GM23248 (cell line): ENCODE measurements at regions not wholly inside any gene's neighbourhood (a gene's known extent, or its start where the extent isn't known, plus 50 kb on each side); places are given as distances from the start of the nearest gene placed in this dataset.

Experiments used
- DNase-seq: peaks from one replicate; pipeline ENCODE4 v3.0.0-alpha.2; 2015
- H2AFZ ChIP-seq: fragments of 200-600 bp; sonication (generic); 2 replicates; pipeline ENCODE4 v1.6.1; 2016; ENCODE audit warnings: antibody characterized with exemption
- H3F3A ChIP-seq: fragments of 200-600 bp; sonication (generic); 2 replicates; pipeline ENCODE4 v1.6.1; 2016; ENCODE audit warnings: mild to moderate bottlenecking, antibody characterized with exemption, mixed run types; ENCODE audit not compliant: insufficient read depth
- H3K27ac ChIP-seq: fragments of 200-600 bp; sonication (generic); 2 replicates; pipeline ENCODE4 v1.5.1; 2016; ENCODE audit warnings: mild to moderate bottlenecking
- H3K27me3 ChIP-seq: fragments of 200-600 bp; sonication (generic); replicated peaks from 2 replicates; pipeline ENCODE4 v1.6.1; 2016; ENCODE audit warnings: mild to moderate bottlenecking; ENCODE audit not compliant: insufficient read depth
- H3K36me3 ChIP-seq: fragments of 200-600 bp; sonication (generic); 2 replicates; pipeline ENCODE4 v1.6.1; 2016; ENCODE audit warnings: low read depth, mild to moderate bottlenecking
- H3K4me1 ChIP-seq: fragments of 200-600 bp; sonication (generic); 2 replicates; pipeline ENCODE4 v1.6.1; 2016; ENCODE audit warnings: mild to moderate bottlenecking; ENCODE audit not compliant: insufficient read depth
- H3K4me2 ChIP-seq: fragments of 200-600 bp; sonication (generic); one replicate; pipeline ENCODE4 v1.6.1; 2016; ENCODE audit warnings: mild to moderate bottlenecking; ENCODE audit not compliant: unreplicated experiment
- H3K4me3 ChIP-seq: fragments of 200-600 bp; sonication (generic); 2 replicates; pipeline ENCODE4 v1.5.1; 2016; ENCODE audit warnings: mild to moderate bottlenecking
- H3K79me2 ChIP-seq: fragments of 200-600 bp; sonication (generic); 2 replicates; pipeline ENCODE4 v1.6.1; 2016; ENCODE audit warnings: mild to moderate bottlenecking; ENCODE audit not compliant: insufficient read depth
- H3K9ac ChIP-seq: fragments of 200-600 bp; sonication (generic); 2 replicates; pipeline ENCODE4 v1.6.1; 2016; ENCODE audit warnings: mild to moderate bottlenecking
- H3K9me2 ChIP-seq: fragments of 200-600 bp; sonication (generic); 2 replicates; pipeline ENCODE4 v1.6.1; 2016; ENCODE audit warnings: mixed run types, mild to moderate bottlenecking, moderate library complexity; ENCODE audit not compliant: insufficient read depth
- H3K9me3 ChIP-seq: fragments of 200-600 bp; sonication (generic); one replicate; pipeline ENCODE4 v1.6.1; 2017; ENCODE audit warnings: low read depth
- H4K20me1 ChIP-seq: fragments of 200-600 bp; sonication (generic); 2 replicates; pipeline ENCODE4 v1.6.0; 2016; ENCODE audit not compliant: insufficient read depth
- EZH2 ChIP-seq: fragments of 200-600 bp; sonication (generic); IDR thresholded peaks from 2 replicates; pipeline ENCODE4 v1.6.1; 2018; ENCODE audit warnings: antibody characterized with exemption, mild to moderate bottlenecking; ENCODE audit not compliant: insufficient read depth, poor library complexity, severe bottlenecking
- EZH2phosphoT487 ChIP-seq: fragments of 200-600 bp; sonication (generic); IDR thresholded peaks from 2 replicates; pipeline ENCODE4 v1.6.1; 2018; ENCODE audit warnings: antibody characterized with exemption, moderate library complexity, mild to moderate bottlenecking, low read depth; ENCODE audit not compliant: insufficient read depth
- WGBS, 2 experiments: methylation state at CpG; one replicate each; pipeline ENCODE4 v1.1.6; 2015 to 2017; ENCODE audit warnings: low lambda C conversion rate in 2 of 2, low coverage in 1 of 2; ENCODE audit errors: missing lambda C conversion rate in 2 of 2; 5-methylcytosine and 5-hydroxymethylcytosine counted together
- in situ Hi-C: fragments of 300-500 bp; cut with MboI; formaldehyde crosslinking; loops from 2 replicates; pipeline ENCODE4 v1.15.0; 2020

DNA sequence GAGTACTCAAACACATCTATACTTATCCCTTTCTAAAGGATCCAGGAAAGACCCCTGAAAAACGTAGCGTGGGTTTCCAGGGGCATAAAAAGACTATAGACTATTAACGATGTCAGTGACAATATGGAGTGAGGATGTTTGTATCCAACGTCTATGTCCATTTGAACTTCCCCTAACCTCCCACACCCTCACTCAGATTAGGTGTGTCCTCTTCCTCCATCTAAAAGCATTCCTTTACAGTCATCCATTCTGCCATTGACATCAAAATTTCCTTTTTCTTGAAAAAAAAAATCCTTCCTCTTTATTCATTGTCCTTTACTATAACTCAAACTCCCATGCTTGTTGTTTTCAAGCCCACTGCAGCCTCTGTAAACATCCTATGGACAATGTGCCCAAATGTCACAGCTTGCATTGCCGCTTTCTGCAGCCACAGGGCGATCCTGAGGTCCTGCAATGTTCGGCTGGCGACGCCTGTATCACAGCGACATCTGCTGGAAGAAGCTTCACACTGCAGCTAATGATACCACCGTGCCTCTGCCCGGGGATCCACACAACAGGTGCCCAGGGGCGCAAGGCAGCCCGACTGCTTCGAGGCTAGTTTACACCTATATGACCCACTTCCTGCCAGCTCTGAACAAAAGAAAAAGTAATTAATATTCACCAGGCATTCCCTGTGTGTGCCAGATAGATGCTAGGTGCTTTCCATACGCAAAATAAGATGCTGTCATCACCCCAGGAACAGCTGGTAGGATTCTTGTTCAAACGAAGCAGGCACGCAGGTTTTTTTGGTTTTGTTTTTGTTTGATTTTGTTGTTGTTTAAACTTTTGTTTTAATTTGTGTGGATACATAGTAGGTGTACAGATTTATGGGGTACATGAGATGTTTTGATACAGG lies 267.9 kb upstream of the GHITM start:
- no peak overlapping the region for H3K4me3 ChIP-seq
- DNase-seq, result peak; percentile 75
- no peaks in the 10 kb centered on the region for H3K4me1 ChIP-seq
- H3K9ac ChIP-seq, result no peak overlapping the region
- H3F3A ChIP-seq, result no peaks in the 10 kb centered on the region
- H3K4me2 ChIP-seq, result no peak overlapping the region
- in situ Hi-C loops, result no loop called here
- H3K79me2 ChIP-seq, result no peaks in the 10 kb centered on the region
- no peaks in the 10 kb centered on the region for H3K9me3 ChIP-seq
- no peaks in the 10 kb centered on the region for H3K27me3 ChIP-seq
- H4K20me1 ChIP-seq, result no peaks in the 10 kb centered on the region
- no peak overlapping the region for H3K27ac ChIP-seq
- WGBS, 2 experiments, result 16 to 18% methylated on average over 18 of the region's 18 CpGs
- H3K9me2 ChIP-seq, result no peaks in the 10 kb centered on the region
- no peaks in the 10 kb centered on the region for H3K36me3 ChIP-seq
- no peak for TF ChIP-seq EZH2phosphoT487
- no peak for TF ChIP-seq EZH2
- H2AFZ ChIP-seq, result no peak overlapping the region

DNA sequence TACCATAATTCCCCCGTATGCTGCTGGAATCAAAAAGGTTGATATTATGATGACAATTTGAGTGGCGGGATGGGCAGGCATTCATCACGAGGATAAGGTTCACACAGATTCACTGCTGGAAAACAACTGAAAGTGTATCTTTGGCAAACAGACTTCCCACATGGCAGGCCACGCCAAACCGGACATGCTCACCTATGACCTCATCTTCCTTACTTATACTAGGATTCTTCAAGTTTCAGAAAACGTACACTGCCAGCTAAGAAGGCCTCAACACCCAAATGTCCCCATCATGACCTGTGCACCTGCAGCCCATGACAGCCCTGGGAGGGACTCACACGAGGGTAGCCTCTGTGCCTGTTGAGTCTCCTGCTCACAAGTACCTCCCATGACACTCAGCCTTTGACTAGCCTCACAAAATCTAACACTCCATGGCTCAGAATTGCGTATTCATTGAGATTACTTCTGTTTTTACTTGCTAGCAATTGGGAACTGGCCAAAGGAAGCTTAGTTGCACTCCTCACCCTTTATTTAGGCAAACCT lies 259.0 kb upstream of the GHITM start:
- Histone ChIP-seq H3K4me3 (no peak overlapping the region), H3K27me3 (no peaks in the 10 kb centered on the region), H3K36me3 (no peaks in the 10 kb centered on the region), H3K9me3 (no peaks in the 10 kb centered on the region), H2AFZ (no peak overlapping the region), H3K9me2 (no peaks in the 10 kb centered on the region), H3K27ac (no peak overlapping the region), H3K79me2 (no peaks in the 10 kb centered on the region), H4K20me1 (no peaks in the 10 kb centered on the region), H3F3A (no peaks in the 10 kb centered on the region), H3K4me2 (no peak overlapping the region), H3K9ac (no peak overlapping the region), H3K4me1 (no peaks in the 10 kb centered on the region)
- DNase-seq, result no peak
- no peak for TF ChIP-seq EZH2
- TF ChIP-seq EZH2phosphoT487, result no peak
- 21 to 30% methylated on average over 8 of the region's 8 CpGs for WGBS, 2 experiments
- in situ Hi-C loops, result no loop called here

DNA sequence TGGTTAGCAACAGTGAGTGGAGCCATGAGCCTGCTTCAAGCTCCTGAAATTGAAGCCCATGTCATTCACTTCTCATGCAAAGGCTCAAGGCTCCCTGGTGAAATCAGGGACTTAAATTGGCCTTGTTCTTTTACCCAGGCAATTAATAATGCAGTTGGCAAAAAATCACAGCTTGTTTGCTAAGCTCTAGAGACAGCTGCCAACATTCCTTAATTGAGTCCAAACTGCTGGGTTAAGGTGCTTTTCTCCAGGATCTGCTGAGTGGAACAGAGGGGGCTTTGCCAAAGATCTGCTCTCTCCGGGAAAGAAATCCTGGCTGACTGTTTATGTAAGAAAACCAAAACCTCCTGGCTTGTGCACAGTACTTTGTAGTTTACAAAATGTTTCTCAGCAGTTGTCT lies 257.6 kb upstream of the GHITM start:
- no peak for DNase-seq
- TF ChIP-seq EZH2 (no peak), EZH2phosphoT487 (no peak)
- 0 to 4% methylated on average over 1 of the region's 1 CpG for WGBS, 2 experiments
- in situ Hi-C loops, result no loop called here
- Histone ChIP-seq H3F3A (no peaks in the 10 kb centered on the region), H3K4me2 (no peak overlapping the region), H3K27me3 (no peaks in the 10 kb centered on the region), H3K9ac (no peak overlapping the region), H2AFZ (no peak overlapping the region), H3K4me3 (no peak overlapping the region), H3K79me2 (no peaks in the 10 kb centered on the region), H3K4me1 (no peaks in the 10 kb centered on the region), H3K9me2 (no peaks in the 10 kb centered on the region), H3K36me3 (no peaks in the 10 kb centered on the region), H3K27ac (no peak overlapping the region), H3K9me3 (no peaks in the 10 kb centered on the region), H4K20me1 (no peaks in the 10 kb centered on the region)

DNA sequence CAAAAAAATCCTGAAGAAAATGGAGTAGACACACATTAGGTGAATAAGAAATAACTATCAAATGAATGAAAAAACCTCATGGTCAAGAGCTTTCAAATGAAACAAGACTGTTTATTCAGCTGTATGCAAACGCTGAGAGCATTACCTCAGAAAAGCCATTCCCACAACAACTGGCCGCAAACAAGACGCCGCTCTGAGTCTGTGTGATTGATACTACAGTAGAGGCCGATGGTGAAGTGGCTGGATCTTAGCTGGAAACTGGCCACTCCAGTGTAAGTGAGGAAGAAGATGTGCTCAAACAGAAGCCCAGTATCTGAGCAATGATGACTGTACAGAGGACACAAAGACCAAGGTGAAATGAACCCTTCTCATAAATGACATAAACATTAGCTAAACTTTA lies 252.4 kb upstream of the GHITM start:
- Histone ChIP-seq H2AFZ (no peak overlapping the region), H3K4me3 (no peak overlapping the region), H3K36me3 (no peaks in the 10 kb centered on the region), H4K20me1 (no peaks in the 10 kb centered on the region), H3K27ac (no peak overlapping the region), H3K9me2 (no peaks in the 10 kb centered on the region), H3K4me1 (no peaks in the 10 kb centered on the region), H3K9me3 (no peaks in the 10 kb centered on the region), H3K27me3 (no peaks in the 10 kb centered on the region), H3K9ac (no peak overlapping the region), H3K79me2 (no peaks in the 10 kb centered on the region), H3F3A (no peaks in the 10 kb centered on the region), H3K4me2 (no peak overlapping the region)
- no peak for TF ChIP-seq EZH2
- TF ChIP-seq EZH2phosphoT487, result no peak
- WGBS, 2 experiments, result 39 to 48% methylated on average over 5 of the region's 5 CpGs
- in situ Hi-C loops, result no loop called here
- no peak for DNase-seq
